Esophagus muscularis mucosa (tissue), 4 donors: ENCODE measurements at regions not wholly inside any gene's neighbourhood (a gene's known extent, or its start where the extent isn't known, plus 50 kb on each side); places are given as distances from the start of the nearest gene placed in this dataset.

ENCODE experiments used
- CTCF ChIP-seq, 3 experiments: fragments of 200-600 bp in 2 of 3; fragments of 450-650 bp in 1 of 3; sonication (generic) in 2 of 3; IDR thresholded peaks; one replicate each; pipeline ENCODE4 v1.5.1; 2017 to 2019; ENCODE audit warnings: antibody characterized with exemption in 3 of 3, mild to moderate bottlenecking in 2 of 3, moderate library complexity in 1 of 3
- EP300 ChIP-seq: sonication (generic); formaldehyde crosslinking; IDR thresholded peaks from one replicate; pipeline ENCODE4 v1.6.1; 2017; ENCODE audit warnings: antibody characterized with exemption
- POLR2A ChIP-seq: fragments of 450-650 bp; IDR thresholded peaks from one replicate; pipeline ENCODE4 v1.6.1; 2017; ENCODE audit warnings: antibody characterized with exemption, moderate library complexity, mild to moderate bottlenecking, low read depth
- POLR2AphosphoS5 ChIP-seq, 2 donors: sonication (generic); formaldehyde crosslinking; IDR thresholded peaks; one replicate each; pipeline ENCODE4 v1.6.1; 2017; ENCODE audit warnings: antibody characterized with exemption in 2 of 2

GRCh38 chr6:139544701-139545057, 170.2 kb upstream of the CITED2 start:
- TF ChIP-seq POLR2AphosphoS5 (IDR thresholded peaks at IDR 0.05), result no peak
- TF ChIP-seq EP300, result no peak
- TF ChIP-seq POLR2A, result no peak
- no peak for TF ChIP-seq CTCF (IDR thresholded peaks at IDR 0.05)
